HTR-8/SVneo (cell line): ENCODE measurements at regions not wholly inside any gene's neighbourhood (a gene's known extent, or its start where the extent isn't known, plus 50 kb on each side); places are given as distances from the start of the nearest gene placed in this dataset.

Experiments
- DNase-seq: peaks from one replicate; pipeline ENCODE4 v3.0.0; 2011; ENCODE audit warnings: low spot score, mixed read lengths; ENCODE audit not compliant: insufficient read length
- FAIRE-seq: peaks from 2 replicates; lab custom pipeline; 2011; peaks lifted over from hg19 to GRCh38; lab: Jason Lieb, UNC

DNA sequence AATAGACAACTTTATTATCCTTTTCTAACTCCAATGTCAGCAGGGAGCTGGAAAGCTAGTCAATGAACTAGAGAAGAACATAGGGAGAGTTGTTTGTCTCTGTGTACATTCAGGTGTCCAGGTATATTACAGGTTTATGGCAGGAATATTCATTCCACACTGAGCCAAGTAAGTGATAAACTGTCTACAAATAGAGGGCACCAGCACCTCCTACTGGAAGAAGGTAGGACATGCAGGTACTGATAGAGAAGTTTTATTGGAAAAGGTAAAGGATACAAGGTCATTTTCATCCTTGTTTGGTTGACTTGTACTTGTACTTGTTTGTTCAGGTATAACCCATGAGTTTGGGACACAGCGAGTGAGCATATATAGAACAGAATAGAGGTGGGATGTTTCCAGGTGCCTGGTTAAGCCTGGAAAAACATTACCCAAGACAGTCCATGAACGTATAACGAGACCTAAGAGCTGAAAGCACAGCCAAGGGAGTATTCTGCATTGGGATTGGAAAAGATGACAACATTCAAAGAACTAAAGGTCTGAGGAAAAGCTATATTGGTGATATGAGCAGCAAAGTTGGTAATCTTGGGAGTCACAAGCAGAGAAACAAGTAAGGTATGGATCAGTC is 61.4 kb upstream of the PPP1R3C start:
- FAIRE-seq = peak; percentile 72
- peak; percentile 53 for DNase-seq

DNA sequence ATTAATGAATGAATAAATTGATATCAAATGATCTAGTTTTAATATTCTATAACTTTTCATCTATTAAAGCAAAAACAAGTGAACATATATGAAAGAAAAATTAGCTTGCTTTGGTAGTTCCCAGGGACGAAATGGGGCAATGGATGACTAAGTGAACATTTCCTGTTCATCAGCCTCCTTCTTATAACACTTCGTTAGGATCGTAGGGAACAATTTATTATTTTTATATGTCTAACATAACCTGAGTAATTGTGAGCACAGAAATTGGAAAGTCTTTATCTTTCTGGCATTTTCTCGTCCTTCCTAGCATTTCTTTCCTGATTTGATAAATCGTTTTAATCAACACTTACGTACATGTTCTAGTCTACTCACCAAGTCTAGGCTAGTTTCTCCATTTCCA is 59.1 kb upstream of the PPP1R3C start:
- DNase-seq (no peak), FAIRE-seq (no peak)

DNA sequence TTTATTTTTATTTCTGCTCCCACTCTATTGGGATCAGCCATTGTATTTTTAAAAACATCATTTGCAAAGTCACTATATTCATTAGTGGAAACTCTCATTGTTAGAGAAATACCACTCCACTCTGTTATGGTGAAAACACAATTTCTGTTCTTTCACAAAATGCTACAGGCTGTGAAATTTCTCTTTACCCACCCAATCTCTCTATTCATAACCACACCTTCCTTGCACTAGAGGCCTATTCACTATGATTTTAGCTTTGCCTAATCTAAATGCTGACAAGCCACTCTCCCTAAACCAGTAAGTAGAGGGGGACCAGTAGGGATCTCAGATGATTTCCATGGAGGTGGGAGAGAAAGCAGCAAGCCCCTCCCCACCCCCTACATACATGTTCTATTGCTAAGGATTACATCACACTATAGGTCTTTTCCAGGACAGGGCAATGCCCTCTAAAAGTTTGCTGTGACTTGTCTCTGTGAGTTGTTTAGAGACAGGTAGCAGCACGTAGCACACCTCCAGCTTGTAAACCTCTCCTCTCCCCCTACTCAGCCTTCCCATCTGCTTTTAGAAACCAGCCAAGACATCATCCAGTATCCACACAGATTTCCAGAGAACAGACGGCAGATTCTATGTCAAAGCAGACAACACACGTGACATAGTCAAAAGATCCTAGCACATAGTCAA is 58.3 kb upstream of the PPP1R3C start:
- DNase-seq = no peak
- FAIRE-seq = no peak

DNA sequence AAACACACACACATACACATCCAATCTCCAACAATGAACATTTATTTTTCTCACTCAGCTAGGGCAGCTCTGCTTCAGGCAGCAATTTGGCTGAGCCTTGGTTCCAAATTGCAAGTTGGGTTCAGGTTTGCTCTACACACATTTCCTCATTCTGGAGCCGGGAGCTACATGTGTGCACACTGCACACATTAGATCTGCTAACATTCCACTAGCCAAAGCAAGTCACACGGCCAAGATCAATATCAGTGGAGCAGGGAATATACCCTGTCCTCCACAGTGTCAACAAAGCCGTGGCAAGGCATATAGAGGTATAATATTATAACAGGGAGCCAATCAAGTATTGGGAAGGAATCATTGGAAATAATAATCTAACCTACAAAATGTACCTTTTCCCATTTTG is 57.5 kb upstream of the PPP1R3C start:
- no peak for FAIRE-seq
- no peak for DNase-seq

DNA sequence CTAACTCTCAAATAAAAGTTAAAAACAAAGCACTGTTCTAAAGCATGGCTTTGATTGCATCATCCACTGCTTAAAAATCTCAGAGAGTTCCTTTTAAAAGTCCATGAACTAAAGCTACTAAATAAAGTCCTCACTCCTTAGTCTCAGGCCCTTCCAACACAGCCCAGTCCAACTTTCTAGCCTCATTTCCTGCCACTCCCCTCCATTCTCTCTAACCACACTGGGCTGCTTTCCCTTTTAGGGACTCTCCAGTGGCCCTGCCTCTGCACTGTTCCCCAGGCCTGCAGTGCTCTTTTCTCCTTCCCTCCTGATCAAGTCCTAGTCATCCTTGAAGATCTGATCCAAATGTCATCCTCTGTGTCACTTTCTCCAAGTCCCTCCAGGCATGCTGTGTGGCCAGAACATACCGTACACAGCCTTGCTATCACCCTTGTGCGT is 56.9 kb upstream of the PPP1R3C start:
- DNase-seq (no peak), FAIRE-seq (no peak)

DNA sequence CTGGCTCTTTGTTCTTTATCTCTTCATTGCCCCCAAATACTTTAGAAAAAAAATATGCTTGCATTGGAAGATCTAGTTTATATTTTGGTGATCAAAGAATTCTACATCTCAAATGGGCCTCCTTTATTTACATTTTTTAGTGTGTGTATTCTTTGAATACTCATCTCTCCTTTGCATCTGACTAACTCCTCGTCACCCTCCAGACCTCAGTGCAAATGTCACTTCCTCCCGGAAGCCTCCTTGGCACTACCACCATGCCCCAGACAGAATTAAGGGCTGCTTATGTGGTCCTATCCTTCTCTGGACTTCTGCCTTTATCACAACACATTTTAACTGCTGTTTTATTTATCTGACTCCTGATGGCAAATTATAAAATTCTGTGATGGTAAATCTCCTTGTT is 52.0 kb upstream of the PPP1R3C start:
- FAIRE-seq = no peak
- no peak for DNase-seq

DNA sequence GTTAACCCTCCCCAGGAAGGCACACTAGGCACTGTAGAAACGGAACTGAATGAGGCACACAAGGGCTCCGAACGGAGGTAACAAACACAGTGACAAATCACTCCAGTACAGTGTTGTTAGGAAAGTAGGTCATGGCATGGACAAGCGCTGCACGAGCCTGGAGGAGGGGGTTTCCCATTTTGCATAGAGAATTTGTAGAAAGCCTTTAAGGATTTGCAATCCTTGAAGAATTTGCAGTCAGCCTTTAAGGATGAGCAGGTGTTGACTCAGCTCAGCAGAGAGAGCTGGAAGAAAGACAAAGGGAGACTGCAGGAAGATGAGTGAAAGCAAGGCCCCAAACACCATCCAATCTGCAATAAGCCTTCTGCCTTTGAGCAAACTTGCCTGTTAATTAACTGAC is 51.1 kb upstream of the PPP1R3C start:
- peak; percentile 81 for FAIRE-seq
- peak; percentile 32 for DNase-seq

DNA sequence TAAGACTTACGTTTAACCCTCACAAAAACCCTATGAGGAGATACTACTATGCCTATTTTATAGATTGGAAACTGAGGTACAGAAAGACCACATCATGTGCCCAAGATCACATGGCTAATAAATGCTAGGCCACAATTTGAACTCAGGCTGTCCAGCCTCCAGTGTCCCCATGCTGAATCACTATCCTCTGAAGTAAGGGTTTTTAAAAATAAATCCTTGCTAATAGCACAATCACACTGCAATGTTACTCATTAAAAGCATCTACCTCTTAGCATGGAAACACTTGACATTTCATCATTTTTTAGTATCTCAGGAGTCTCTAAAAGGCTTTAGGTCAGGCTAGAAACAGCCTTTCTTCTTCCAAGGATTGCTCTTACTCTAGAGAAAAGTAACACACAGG is 50.0 kb upstream of the PPP1R3C start:
- DNase-seq (no peak), FAIRE-seq (no peak)
